GM23248 (cell line): ENCODE measurements at regions not wholly inside any gene's neighbourhood (a gene's known extent, or its start where the extent isn't known, plus 50 kb on each side); places are given as distances from the start of the nearest gene placed in this dataset.

Experiments used
- EZH2 ChIP-seq: fragments of 200-600 bp; sonication (generic); IDR thresholded peaks from 2 replicates; pipeline ENCODE4 v1.6.1; 2018; ENCODE audit warnings: antibody characterized with exemption, mild to moderate bottlenecking; ENCODE audit not compliant: insufficient read depth, poor library complexity, severe bottlenecking
- EZH2phosphoT487 ChIP-seq: fragments of 200-600 bp; sonication (generic); IDR thresholded peaks from 2 replicates; pipeline ENCODE4 v1.6.1; 2018; ENCODE audit warnings: antibody characterized with exemption, moderate library complexity, mild to moderate bottlenecking, low read depth; ENCODE audit not compliant: insufficient read depth

- TF ChIP-seq EZH2 (no peak), EZH2phosphoT487 (no peak)
Observed at GRCh38 chr3:139868773-139869172, 66.2 kb upstream of the CLSTN2 start.
